ENCODE measurements at regions not wholly inside any gene's neighbourhood (a gene's known extent, or its start where the extent isn't known, plus 50 kb on each side); places are given as distances from the start of the nearest gene placed in this dataset.
"Not testable (repeated sequence)": the region's sequence is repeated elsewhere in the genome, so short reads cannot be mapped to it uniquely, and the experiment has no call there.

DNA sequence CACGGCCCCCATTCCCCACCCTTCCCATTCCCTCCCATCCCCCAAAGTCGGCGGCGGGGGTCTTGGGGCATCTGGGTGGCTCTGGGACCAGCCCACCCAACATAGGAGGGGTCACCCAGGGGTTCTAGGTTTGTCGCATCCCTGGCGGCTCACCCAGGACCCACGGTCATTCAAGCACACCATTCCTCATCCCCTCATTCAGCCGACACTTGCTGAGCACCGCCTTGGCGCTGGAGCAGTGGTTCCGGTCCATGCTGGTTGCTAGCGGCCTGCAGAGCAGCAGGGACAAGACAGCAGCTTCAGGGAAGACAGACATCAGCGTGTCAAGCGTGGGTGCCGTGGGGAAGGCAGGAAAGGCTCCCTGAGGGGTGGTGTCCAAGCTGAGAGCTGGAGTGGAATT lies 50.5 kb upstream of the OTOS start:
- Histone ChIP-seq H3K27me3 (no peaks in the 10 kb centered on the region), H3K9me3 (replicated peaks in 1 of 11) (peaks cover 12 to 20% (median 17%) of the 10 kb centered on the region in 11 experiments), H3K36me3 (no peaks in the 10 kb centered on the region), H3K9ac (no peak overlapping the region), H3K27ac (no peak overlapping the region), H4K20me1 (no peaks in the 10 kb centered on the region), H3K4me2 (no peak overlapping the region), H3K4me1 (no peaks in the 10 kb centered on the region), H3K4me3 (no peak overlapping the region)
- TF ChIP-seq Cebpa-rat (IDR thresholded peaks at IDR 0.05), result no peak

- H3K9me3 ChIP-seq (replicated peaks in 1 of 11), result peaks cover 8 to 15% (median 10%) of the 10 kb centered on the region in 11 experiments
- H3K4me3 ChIP-seq, result no peak overlapping the region
- no peaks in the 10 kb centered on the region for H3K36me3 ChIP-seq
- no peak overlapping the region for H3K4me2 ChIP-seq
- H3K4me1 ChIP-seq, result no peaks in the 10 kb centered on the region
- H3K9ac ChIP-seq, result no peak overlapping the region
- H4K20me1 ChIP-seq, result no peaks in the 10 kb centered on the region
- TF ChIP-seq Cebpa-rat (IDR thresholded peaks at IDR 0.05), result no peak
- H3K27me3 ChIP-seq, result no peaks in the 10 kb centered on the region
- H3K27ac ChIP-seq, result no peak overlapping the region
Observed at GRCh38 chr2:240192661-240193060, 52.2 kb upstream of the OTOS start.

DNA sequence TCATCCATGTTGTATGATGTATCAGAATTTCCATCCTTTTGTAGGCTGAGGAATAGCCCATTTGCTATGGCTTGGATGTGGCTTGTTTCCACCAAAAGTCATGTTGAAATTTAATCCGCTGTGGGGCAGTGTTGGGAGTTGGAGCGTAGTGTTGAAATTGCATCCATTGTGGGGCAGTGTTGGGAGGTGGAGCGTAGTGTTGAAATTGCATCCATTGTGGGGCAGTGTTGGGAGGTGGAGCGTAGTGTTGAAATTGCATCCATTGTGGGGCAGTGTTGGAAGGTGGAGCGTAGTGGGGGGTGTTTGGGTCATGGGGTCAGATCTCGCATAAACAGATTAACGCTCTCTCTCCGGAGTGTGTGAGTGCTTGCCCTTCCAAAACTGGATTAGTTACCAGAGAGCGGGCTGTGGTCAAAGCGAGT lies 53.9 kb upstream of the OTOS start:
- not testable (repeated sequence) for H3K27me3 ChIP-seq; H3K9ac ChIP-seq; H3K27ac ChIP-seq; H3K4me2 ChIP-seq; H4K20me1 ChIP-seq; H3K4me1 ChIP-seq; H3K9me3 ChIP-seq (replicated peaks in 1 of 11); H3K36me3 ChIP-seq; H3K4me3 ChIP-seq

DNA sequence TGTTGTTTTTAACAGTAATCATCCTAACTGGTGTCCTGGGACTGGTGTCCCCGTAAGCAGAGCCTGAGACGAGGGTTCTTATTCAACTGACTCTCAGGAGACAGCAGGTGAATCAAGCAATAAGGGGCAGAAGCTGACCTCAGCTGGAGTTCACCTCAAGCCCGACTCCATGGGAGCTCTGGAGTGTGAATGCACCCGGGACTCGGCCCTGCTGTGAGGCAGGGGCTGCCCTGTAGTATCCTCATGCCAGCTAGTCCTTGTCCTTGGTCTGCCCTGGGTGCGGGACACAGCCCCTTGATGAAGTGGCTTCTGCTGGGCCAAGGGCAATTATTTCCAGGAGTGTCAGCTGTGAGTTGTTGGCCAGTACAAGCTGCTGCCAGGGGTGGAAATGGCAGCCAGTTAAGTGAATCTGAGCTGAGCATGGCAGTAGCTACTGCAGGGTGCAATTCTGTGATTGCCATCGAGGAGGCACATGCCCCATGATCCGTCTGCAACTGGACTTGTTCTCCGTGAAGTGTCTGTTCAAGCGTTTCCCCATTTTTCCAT lies 54.9 kb upstream of the OTOS start:
- no peaks in the 10 kb centered on the region for H3K9me3 ChIP-seq (replicated peaks in 1 of 11)
- H3K27me3 ChIP-seq, result no peaks in the 10 kb centered on the region
- no peak for TF ChIP-seq Cebpa-rat (IDR thresholded peaks at IDR 0.05)
- H3K4me1 ChIP-seq, result no peaks in the 10 kb centered on the region
- no peaks in the 10 kb centered on the region for H3K36me3 ChIP-seq
- H3K27ac ChIP-seq, result no peak overlapping the region
- no peaks in the 10 kb centered on the region for H4K20me1 ChIP-seq
- H3K4me2 ChIP-seq, result no peak overlapping the region
- no peak overlapping the region for H3K9ac ChIP-seq
- no peak overlapping the region for H3K4me3 ChIP-seq

- H3K36me3 ChIP-seq, result no peaks in the 10 kb centered on the region
- no peak overlapping the region for H3K27ac ChIP-seq
- no peak overlapping the region for H3K4me2 ChIP-seq
- no peaks in the 10 kb centered on the region for H4K20me1 ChIP-seq
- H3K9me3 ChIP-seq (replicated peaks in 1 of 11), result no peaks in the 10 kb centered on the region
- no peaks in the 10 kb centered on the region for H3K4me1 ChIP-seq
- H3K27me3 ChIP-seq, result no peaks in the 10 kb centered on the region
- no peak overlapping the region for H3K4me3 ChIP-seq
- H3K9ac ChIP-seq, result no peak overlapping the region
- no peak for TF ChIP-seq Cebpa-rat (IDR thresholded peaks at IDR 0.05)
Observed at GRCh38 chr2:240196716-240197461, 56.4 kb upstream of the OTOS start.

DNA sequence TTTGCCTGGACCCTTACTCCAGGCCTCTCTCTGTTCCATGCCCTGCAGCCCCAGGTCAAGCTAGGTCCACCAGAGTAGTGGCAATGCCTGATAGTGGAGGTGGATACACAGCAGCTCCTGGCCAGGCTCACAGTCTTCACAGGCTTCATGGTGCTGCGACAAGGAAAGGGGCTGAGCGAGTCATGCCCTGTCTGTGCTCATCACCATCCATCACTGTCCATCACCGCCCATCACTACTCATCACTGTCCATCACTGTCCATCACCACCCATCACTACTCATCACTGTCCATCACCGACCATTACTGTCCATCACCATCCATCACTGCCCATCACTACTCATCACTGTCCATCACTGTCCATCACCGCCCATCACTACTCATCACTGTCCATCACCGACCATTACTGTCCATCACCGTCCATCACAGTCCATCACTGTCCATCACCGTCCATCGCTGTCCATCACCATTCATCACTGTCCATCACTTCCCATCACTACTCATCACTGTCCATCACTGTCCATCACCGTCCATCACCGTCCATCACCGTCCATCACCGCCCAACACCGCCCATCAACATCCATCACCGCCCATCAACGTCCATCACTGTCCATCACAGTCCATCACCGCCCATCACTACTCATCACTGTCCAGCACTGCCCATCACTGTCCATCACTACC lies 57.1 kb upstream of the OTOS start:
- Histone ChIP-seq H3K4me3 (no peak overlapping the region), H3K9me3 (replicated peaks in 1 of 11) (no peaks in the 10 kb centered on the region)

GRCh38 chr2:240198226-240198625 lies 57.8 kb upstream of the OTOS start:
- Histone ChIP-seq H3K4me2 (no peak overlapping the region), H3K36me3 (no peaks in the 10 kb centered on the region), H4K20me1 (no peaks in the 10 kb centered on the region), H3K27me3 (no peaks in the 10 kb centered on the region), H3K4me3 (no peak overlapping the region), H3K9ac (no peak overlapping the region), H3K27ac (no peak overlapping the region), H3K9me3 (replicated peaks in 1 of 11) (no peaks in the 10 kb centered on the region), H3K4me1 (no peaks in the 10 kb centered on the region)
- no peak for TF ChIP-seq Cebpa-rat (IDR thresholded peaks at IDR 0.05)

More for the DNA sequence above, 57.1 kb upstream of the OTOS start:
- no peak for TF ChIP-seq Cebpa-rat (IDR thresholded peaks at IDR 0.05)
- H3K27ac ChIP-seq, result no peak overlapping the region
- H3K36me3 ChIP-seq, result no peaks in the 10 kb centered on the region
- H4K20me1 ChIP-seq, result no peaks in the 10 kb centered on the region
- no peaks in the 10 kb centered on the region for H3K27me3 ChIP-seq
- H3K9ac ChIP-seq, result no peak overlapping the region
- no peak overlapping the region for H3K4me2 ChIP-seq
- H3K4me1 ChIP-seq, result no peaks in the 10 kb centered on the region

- Histone ChIP-seq H4K20me1 (no peaks in the 10 kb centered on the region), H3K9ac (no peak overlapping the region), H3K4me2 (no peak overlapping the region), H3K27me3 (no peaks in the 10 kb centered on the region), H3K36me3 (no peaks in the 10 kb centered on the region), H3K9me3 (replicated peaks in 1 of 11) (no peaks in the 10 kb centered on the region), H3K27ac (no peak overlapping the region), H3K4me3 (no peak overlapping the region), H3K4me1 (peaks cover 0 to 1% (median 0%) of the 10 kb centered on the region in 10 experiments; a peak in 3 of 20 replicates)
- no peak for TF ChIP-seq Cebpa-rat (IDR thresholded peaks at IDR 0.05)
Observed at GRCh38 chr2:240199133-240199870, 58.8 kb upstream of the OTOS start.

DNA sequence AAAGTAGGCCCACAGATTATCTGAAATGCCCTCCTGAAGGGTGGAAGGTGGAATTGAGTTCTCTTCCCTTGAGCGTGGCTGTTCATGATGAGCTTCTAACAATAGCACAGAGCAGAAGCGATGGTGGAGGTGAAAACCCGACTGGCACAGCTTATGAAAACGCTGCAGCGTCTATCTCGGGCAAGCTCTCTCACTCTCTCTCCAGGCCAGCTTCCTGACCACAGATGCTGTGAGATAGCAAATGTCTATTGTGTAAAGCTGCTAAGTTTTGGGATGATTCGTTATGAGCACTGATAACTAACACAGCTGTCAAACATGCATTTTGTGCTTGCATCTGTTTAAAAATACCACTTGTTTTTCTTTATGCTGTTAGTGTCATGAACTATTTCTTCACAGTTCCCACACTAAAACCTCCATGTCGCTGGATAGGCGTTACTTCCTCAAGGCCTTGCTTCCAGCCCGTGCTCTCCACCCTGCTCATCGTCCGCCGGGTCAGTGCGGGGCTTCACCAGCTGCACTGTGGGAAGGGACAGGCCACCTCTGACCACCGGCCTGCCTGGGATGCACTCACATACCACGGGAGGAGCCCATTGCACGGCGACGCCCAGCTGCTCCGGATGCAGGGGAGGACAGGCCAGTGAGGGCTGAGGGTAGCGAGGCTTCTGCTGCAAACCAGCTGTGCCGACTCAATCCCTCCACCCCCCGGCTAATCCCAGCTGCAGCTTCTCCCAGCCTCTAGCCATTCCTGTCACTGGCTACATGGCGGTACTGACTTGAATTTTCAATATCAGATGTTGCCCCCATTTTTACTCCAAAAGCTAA lies 60.0 kb upstream of the OTOS start:
- no peaks in the 10 kb centered on the region for H3K27me3 ChIP-seq

More for the DNA sequence above, 60.0 kb upstream of the OTOS start:
- H3K4me2 ChIP-seq, result no peak overlapping the region; a peak in 1 of 22 replicates
- no peaks in the 10 kb centered on the region for H4K20me1 ChIP-seq
- H3K4me3 ChIP-seq, result no peak overlapping the region
- no peak for TF ChIP-seq Cebpa-rat (IDR thresholded peaks at IDR 0.05)
- no peak overlapping the region for H3K27ac ChIP-seq
- H3K36me3 ChIP-seq, result no peaks in the 10 kb centered on the region
- peaks cover 4 to 13% (median 8%) of the 10 kb centered on the region in 10 experiments; a peak in 17 of 20 replicates for H3K4me1 ChIP-seq
- no peaks in the 10 kb centered on the region for H3K9me3 ChIP-seq (replicated peaks in 1 of 11)
- H3K9ac ChIP-seq, result no peak overlapping the region

Measured in BLaER1 treated with 17β-estradiol and CSF1 and Interleukin-3, amounts not matched to agents 10 nM and 100 nM (cell line).